Thyroid gland (tissue), 4 donors: ENCODE measurements at regions not wholly inside any gene's neighbourhood (a gene's known extent, or its start where the extent isn't known, plus 50 kb on each side); places are given as distances from the start of the nearest gene placed in this dataset.

ENCODE experiments used
- DNase-seq, 2 donors: peaks; one replicate each; pipeline ENCODE4 v3.0.0-alpha.2; 2019
- H3K27ac ChIP-seq, 3 donors: fragments of 200-600 bp; sonication (generic); 1 replicate in 2 of 3; 2 replicates in 1 of 3; pipeline ENCODE4 v1.5.1; 2016 to 2019; ENCODE audit warnings: mild to moderate bottlenecking in 1 of 3, moderate library complexity in 1 of 3
- H3K27me3 ChIP-seq: fragments of 200-600 bp; sonication (generic); one replicate; pipeline ENCODE4 v1.5.1; 2019
- H3K36me3 ChIP-seq, 2 donors: fragments of 200-600 bp; sonication (generic); one replicate each; pipeline ENCODE4 v1.5.1; 2016 to 2019
- H3K4me1 ChIP-seq, 2 donors: fragments of 200-600 bp; sonication (generic); one replicate each; pipeline ENCODE4 v1.5.1; 2017 to 2019
- H3K4me3 ChIP-seq, 3 donors: fragments of 200-600 bp; sonication (generic); replicated peaks in 1 of 3; 1 replicate in 2 of 3; 2 replicates in 1 of 3; pipeline ENCODE4 v1.5.1; 2016; ENCODE audit warnings: mild to moderate bottlenecking in 1 of 3
- H3K9me3 ChIP-seq: fragments of 200-600 bp; sonication (generic); one replicate; pipeline ENCODE4 v1.5.1; 2017
- CTCF ChIP-seq, 6 experiments: fragments of 200-600 bp in 3 of 6; fragments of 450-650 bp in 3 of 6; sonication (generic) in 3 of 6; IDR thresholded peaks; one replicate each; pipeline ENCODE4 v1.5.1; 2016 to 2019; ENCODE audit warnings: antibody characterized with exemption in 6 of 6, mild to moderate bottlenecking in 2 of 6, inconsistent platforms in 1 of 6, moderate library complexity in 1 of 6
- POLR2A ChIP-seq, 2 donors: fragments of 450-650 bp; IDR thresholded peaks; one replicate each; pipeline ENCODE4 v1.6.1; 2017; ENCODE audit warnings: antibody characterized with exemption in 2 of 2, mild to moderate bottlenecking in 2 of 2, moderate library complexity in 1 of 2
- WGBS, 2 donors: methylation state at CpG; one replicate each; pipeline ENCODE4 v1.1.5; 2017; 5-methylcytosine and 5-hydroxymethylcytosine counted together
- intact Hi-C: fragments of 100-400 bp; cut with DNase I; formaldehyde crosslinking; loops from one replicate; pipeline ENCODE4 v1.15.1; 2023

- intact Hi-C loops, result no loop called here
- H3K9me3 ChIP-seq, result no peaks in the 10 kb centered on the region
- no peaks in the 10 kb centered on the region for H3K4me1 ChIP-seq
- 57 to 58% methylated on average over 6 of the region's 6 CpGs for WGBS, 2 donors
- no peak overlapping the region for H3K27ac ChIP-seq
- H3K36me3 ChIP-seq, result no peaks in the 10 kb centered on the region
- TF ChIP-seq POLR2A (IDR thresholded peaks at IDR 0.05) (no peak), CTCF (IDR thresholded peaks at IDR 0.05) (no peak)
- H3K4me3 ChIP-seq, result no peak overlapping the region
- no peaks in the 10 kb centered on the region for H3K27me3 ChIP-seq
- DNase-seq, result no peak
Measured at GRCh38 chr18:68431111-68431921, 283.6 kb downstream of the TMX3 start.

GRCh38 chr18:68429841-68430240, 285.1 kb downstream of the TMX3 start:
- H3K9me3 ChIP-seq, result no peaks in the 10 kb centered on the region
- 72 to 78% methylated on average over 2 of the region's 2 CpGs for WGBS, 2 donors
- no peaks in the 10 kb centered on the region for H3K4me1 ChIP-seq
- H3K4me3 ChIP-seq, result no peak overlapping the region
- no peaks in the 10 kb centered on the region for H3K27me3 ChIP-seq
- DNase-seq, result no peak
- no peaks in the 10 kb centered on the region for H3K36me3 ChIP-seq
- no peak overlapping the region for H3K27ac ChIP-seq
- intact Hi-C loops, result no loop called here
- no peak for TF ChIP-seq CTCF (IDR thresholded peaks at IDR 0.05)
- no peak for TF ChIP-seq POLR2A (IDR thresholded peaks at IDR 0.05)

- Histone ChIP-seq H3K4me1 (no peaks in the 10 kb centered on the region), H3K36me3 (no peaks in the 10 kb centered on the region), H3K4me3 (no peak overlapping the region), H3K27me3 (no peaks in the 10 kb centered on the region), H3K27ac (no peak overlapping the region), H3K9me3 (no peaks in the 10 kb centered on the region)
- WGBS, 2 donors, result 89 to 92% methylated on average over 6 of the region's 6 CpGs
- intact Hi-C loops, result no loop called here
- no peak for DNase-seq
- no peak for TF ChIP-seq POLR2A (IDR thresholded peaks at IDR 0.05)
- TF ChIP-seq CTCF (IDR thresholded peaks at IDR 0.05), result no peak
Measured at GRCh38 chr18:68429111-68429510, 285.8 kb downstream of the TMX3 start.

GRCh38 chr18:68428661-68429060, 286.2 kb downstream of the TMX3 start:
- 57 to 71% methylated on average over 2 of the region's 2 CpGs for WGBS, 2 donors
- intact Hi-C loops, result no loop called here
- no peak for DNase-seq

More at GRCh38 chr18:68428661-68429060, 286.2 kb downstream of the TMX3 start:
- Histone ChIP-seq H3K4me3 (no peak overlapping the region), H3K27ac (no peak overlapping the region), H3K36me3 (no peaks in the 10 kb centered on the region), H3K27me3 (no peaks in the 10 kb centered on the region), H3K4me1 (no peaks in the 10 kb centered on the region), H3K9me3 (no peaks in the 10 kb centered on the region)
- TF ChIP-seq POLR2A (IDR thresholded peaks at IDR 0.05) (no peak), CTCF (IDR thresholded peaks at IDR 0.05) (no peak)
